Transverse colon (tissue), 4 donors: ENCODE measurements at regions not wholly inside any gene's neighbourhood (a gene's known extent, or its start where the extent isn't known, plus 50 kb on each side); places are given as distances from the start of the nearest gene placed in this dataset.

Experiments used
- DNase-seq: peaks from one replicate; pipeline ENCODE4 v3.0.0-alpha.2; 2019
- H3K27ac ChIP-seq, 4 donors: fragments of 200-600 bp; sonication (generic); 2 replicates each; pipeline ENCODE4 v1.5.1; 2016 to 2018; ENCODE audit warnings: inconsistent platforms in 4 of 4
- H3K27me3 ChIP-seq: fragments of 200-600 bp; sonication (generic); 2 replicates; pipeline ENCODE4 v1.5.1; 2017; ENCODE audit warnings: inconsistent platforms
- H3K36me3 ChIP-seq, 4 donors: fragments of 200-600 bp; sonication (generic); 2 replicates each; pipeline ENCODE4 v1.5.1; 2017 to 2019; ENCODE audit warnings: inconsistent platforms in 4 of 4
- H3K4me1 ChIP-seq, 4 donors: fragments of 200-600 bp; sonication (generic); 2 replicates each; pipeline ENCODE4 v1.5.1; 2017 to 2020; ENCODE audit warnings: inconsistent platforms in 4 of 4
- H3K4me3 ChIP-seq, 4 donors: fragments of 200-600 bp; sonication (generic); 1 replicate in 1 of 4; 2 replicates in 3 of 4; pipeline versions ENCODE4 v1.5.1 to v1.6.1; 2017 to 2019; ENCODE audit warnings: inconsistent platforms in 4 of 4
- H3K9me3 ChIP-seq, 2 donors: fragments of 200-600 bp; sonication (generic); 2 replicates each; pipeline ENCODE4 v1.5.1; 2017 to 2019; ENCODE audit warnings: inconsistent platforms in 2 of 2
- CTCF ChIP-seq, 5 experiments: fragments of 200-600 bp in 3 of 5; fragments of 450-650 bp in 2 of 5; sonication (generic) in 3 of 5; IDR thresholded peaks; 1 replicate in 2 of 5; 2 replicates in 3 of 5; pipeline ENCODE4 v1.5.1; 2016 to 2017; ENCODE audit warnings: antibody characterized with exemption in 5 of 5, inconsistent platforms in 3 of 5, mild to moderate bottlenecking in 2 of 5, moderate library complexity in 1 of 5
- EP300 ChIP-seq: sonication (generic); formaldehyde crosslinking; IDR thresholded peaks from one replicate; pipeline ENCODE4 v1.6.1; 2017; ENCODE audit warnings: antibody characterized with exemption, low read depth
- POLR2A ChIP-seq: fragments of 450-650 bp; IDR thresholded peaks from one replicate; pipeline ENCODE4 v1.6.1; 2016; ENCODE audit warnings: antibody characterized with exemption, mild to moderate bottlenecking, moderate library complexity
- POLR2AphosphoS5 ChIP-seq, 3 donors: sonication (generic); formaldehyde crosslinking; IDR thresholded peaks; one replicate each; pipeline ENCODE4 v1.6.1; 2016; ENCODE audit warnings: antibody characterized with exemption in 3 of 3
- WGBS, 2 donors: methylation state at CpG; one replicate each; pipeline ENCODE4 v1.1.5; 2018; ENCODE audit warnings: low coverage in 1 of 2; 5-methylcytosine and 5-hydroxymethylcytosine counted together
- in situ Hi-C, 4 donors: fragments of 200-750 bp; cut with MboI; loops; one replicate each; pipeline versions ENCODE4 v1.15.0 to v1.15.1; 2017; ENCODE audit warnings: low sequenced_read_pairs in 3 of 4, low pct_ligation_motif_present in 1 of 4, low pct_unique_long_range_greater_than_20kb in 1 of 4
- intact Hi-C: fragments of 100-400 bp; cut with DNase I; formaldehyde crosslinking; loops from one replicate; pipeline ENCODE4 v1.15.1; 2023; ENCODE audit warnings: low total_unique reads

GRCh38 chr5:123845356-123846100, 333.6 kb downstream of the CSNK1G3 start:
- no peaks in the 10 kb centered on the region for H3K4me1 ChIP-seq
- no peak for DNase-seq
- no peak for TF ChIP-seq CTCF (IDR thresholded peaks at IDR 0.05)
- no peak for TF ChIP-seq EP300
- TF ChIP-seq POLR2A, result no peak
- TF ChIP-seq POLR2AphosphoS5 (IDR thresholded peaks at IDR 0.05), result no peak
- no peak overlapping the region for H3K4me3 ChIP-seq
- in situ Hi-C loops, result no loop called here
- peaks cover 0 to 7% of the 10 kb centered on the region in 2 donors for H3K9me3 ChIP-seq
- H3K27me3 ChIP-seq, result no peaks in the 10 kb centered on the region
- H3K36me3 ChIP-seq, result no peaks in the 10 kb centered on the region
- WGBS, 2 donors, result 65 to 87% methylated on average over 3 to 6 of the region's 6 CpGs
- H3K27ac ChIP-seq, result no peak overlapping the region
- intact Hi-C loops, result no loop called here

DNA sequence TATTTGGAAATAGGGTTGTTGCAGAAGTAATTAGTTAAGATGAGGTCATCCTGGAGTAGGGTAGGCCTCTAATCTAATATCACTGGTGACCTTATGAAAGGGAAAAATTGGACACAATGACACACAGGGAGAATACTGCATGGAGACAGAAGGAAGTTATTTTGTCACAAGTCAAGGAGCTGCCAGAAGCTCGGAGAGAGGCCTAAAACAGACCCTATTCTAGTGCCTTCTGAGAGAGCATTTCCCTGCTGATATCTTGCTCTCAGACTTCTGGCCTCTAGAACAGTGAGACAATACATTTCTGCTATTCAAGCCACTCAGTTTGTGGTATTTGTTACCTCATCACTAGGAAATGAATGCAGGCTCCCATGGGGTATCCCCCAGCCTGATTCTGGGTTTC, 332.9 kb downstream of the CSNK1G3 start:
- no peak overlapping the region for H3K27ac ChIP-seq
- in situ Hi-C loops, result no loop called here
- DNase-seq, result no peak

DNA sequence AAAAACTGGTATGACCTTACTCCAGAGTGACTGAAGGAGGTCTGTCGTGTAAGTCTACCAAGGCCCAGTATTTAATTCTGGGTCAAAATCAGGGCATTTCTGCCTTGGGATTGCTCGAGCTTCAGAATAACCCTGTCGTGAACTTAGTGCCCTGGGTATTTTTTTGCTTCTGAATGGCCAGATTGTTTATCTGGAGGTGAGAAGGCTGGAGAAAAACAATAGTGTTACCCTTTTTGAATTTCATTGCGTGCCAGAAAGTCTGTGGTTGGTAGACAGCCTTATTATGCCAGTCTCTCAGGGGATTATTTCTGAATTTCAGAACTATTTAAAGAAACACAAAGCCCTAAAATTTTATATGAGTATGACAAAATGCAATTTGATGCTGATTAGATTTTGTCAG, 323.4 kb downstream of the CSNK1G3 start:
- no peaks in the 10 kb centered on the region for H3K4me1 ChIP-seq
- no peaks in the 10 kb centered on the region for H3K9me3 ChIP-seq
- no peak for DNase-seq
- H3K27ac ChIP-seq, result no peak overlapping the region
- intact Hi-C loops, result no loop called here
- H3K4me3 ChIP-seq, result no peak overlapping the region
- no peaks in the 10 kb centered on the region for H3K36me3 ChIP-seq
- in situ Hi-C loops, result no loop called here
- no peak for TF ChIP-seq CTCF (IDR thresholded peaks at IDR 0.05)
- TF ChIP-seq POLR2A, result no peak
- no peak for TF ChIP-seq POLR2AphosphoS5 (IDR thresholded peaks at IDR 0.05)
- TF ChIP-seq EP300, result no peak
- 83% methylated on average over 1 to 4 of the region's 4 CpGs for WGBS, 2 donors
- no peaks in the 10 kb centered on the region for H3K27me3 ChIP-seq

More for the DNA sequence above, 332.9 kb downstream of the CSNK1G3 start:
- no peaks in the 10 kb centered on the region for H3K27me3 ChIP-seq
- WGBS, 2 donors, result 73 to 80% methylated on average over 1 of the region's 1 CpG
- H3K4me3 ChIP-seq, result no peak overlapping the region
- H3K36me3 ChIP-seq, result no peaks in the 10 kb centered on the region
- TF ChIP-seq POLR2AphosphoS5 (IDR thresholded peaks at IDR 0.05) (no peak), CTCF (IDR thresholded peaks at IDR 0.05) (no peak), EP300 (no peak), POLR2A (no peak)
- no peaks in the 10 kb centered on the region for H3K4me1 ChIP-seq
- H3K9me3 ChIP-seq, result peaks cover 0 to 7% of the 10 kb centered on the region in 2 donors
- intact Hi-C loops, result no loop called here

GRCh38 chr5:123830575-123830974, 318.6 kb downstream of the CSNK1G3 start:
- TF ChIP-seq POLR2A, result no peak
- no peak for TF ChIP-seq POLR2AphosphoS5 (IDR thresholded peaks at IDR 0.05)
- TF ChIP-seq CTCF (IDR thresholded peaks at IDR 0.05), result no peak
- TF ChIP-seq EP300, result no peak
- H3K4me1 ChIP-seq, result no peaks in the 10 kb centered on the region
- intact Hi-C loops (no loop called here), in situ Hi-C loops (no loop called here)
- no peak for DNase-seq
- no peaks in the 10 kb centered on the region for H3K27me3 ChIP-seq
- H3K36me3 ChIP-seq, result no peaks in the 10 kb centered on the region
- no peaks in the 10 kb centered on the region for H3K9me3 ChIP-seq
- H3K27ac ChIP-seq, result no peak overlapping the region
- 80 to 92% methylated on average over 2 of the region's 2 CpGs for WGBS, 2 donors
- H3K4me3 ChIP-seq, result no peak overlapping the region
